ENCODE measurements at regions not wholly inside any gene's neighbourhood (a gene's known extent, or its start where the extent isn't known, plus 50 kb on each side); places are given as distances from the start of the nearest gene placed in this dataset.

GRCh38 chr9:95592931-95593330, 76.2 kb upstream of the PTCH1 start:
- POLR2A ChIA-PET (ENCODE audit: unreplicated experiment): no interaction called here
- Histone ChIP-seq H3K79me1 (ENCODE audit: low read depth in 1 of 2, low read length in 2 of 2) (no peaks in the 10 kb centered on the region), H3K27me3 (ENCODE audit: control insufficient read depth, insufficient read depth, low read length) (peaks cover 12% of the 10 kb centered on the region), H4K91ac (ENCODE audit: insufficient read depth, low read depth, low read length) (no peak overlapping the region), H2AFZ (replicated peaks; ENCODE audit: low read length, poor library complexity) (no peak overlapping the region), H3K27ac (ENCODE audit: insufficient read depth, low read length) (no peak overlapping the region), H3K18ac (ENCODE audit: low read depth, low read length) (no peak overlapping the region), H2BK15ac (ENCODE audit: low read depth, low read length) (no peak overlapping the region), H3K36me3 (ENCODE audit: control insufficient read depth, insufficient read depth, low read length) (no peaks in the 10 kb centered on the region), H4K8ac (ENCODE audit: low read depth in 2 of 2, low read length in 2 of 2) (no peak overlapping the region), H3K4me1 (ENCODE audit: control insufficient read depth, insufficient read depth, low read length) (no peaks in the 10 kb centered on the region), H3K14ac (replicated peaks; ENCODE audit: low read depth, low read length) (no peak overlapping the region), H2BK20ac (ENCODE audit: low read depth, low read length) (no peak overlapping the region), H3K56ac (ENCODE audit: extremely low read depth, insufficient read depth, low read length) (no peak overlapping the region), H3K4ac (ENCODE audit: low read depth, low read length) (no peak overlapping the region), H4K5ac (ENCODE audit: low read depth, low read length) (no peak overlapping the region), H2AK5ac (ENCODE audit: low read depth, low read length) (no peak overlapping the region), H2BK5ac (ENCODE audit: low read depth, low read length, poor library complexity, severe bottlenecking) (no peak overlapping the region), H4K20me1 (ENCODE audit: insufficient read depth, low read length) (no peaks in the 10 kb centered on the region; the same call in 1 of the 2 replicates), H3K9me1 (ENCODE audit: insufficient read depth, low read length) (no peaks in the 10 kb centered on the region), H2AK9ac (replicated peaks; ENCODE audit: low read depth, low read length, poor library complexity) (no peak overlapping the region), H2BK120ac (ENCODE audit: low read depth, low read length) (no peak overlapping the region), H3K23ac (ENCODE audit: low read depth, low read length) (no peak overlapping the region), H3K9me3 (ENCODE audit: control insufficient read depth, insufficient read depth, low read length) (no peaks in the 10 kb centered on the region), H3K9ac (ENCODE audit: low read depth, low read length) (no peak overlapping the region), H3K4me3 (ENCODE audit: insufficient read depth, low read depth, low read length) (no peak overlapping the region), H3K4me2 (ENCODE audit: low read depth, low read length) (no peak overlapping the region)
- no TSS peak for BruUV-seq (replicated peaks)
- TF ChIP-seq CEBPB (IDR thresholded peaks at IDR 0.05; ENCODE audit: low read depth, low read length) (peak; percentile 51; the same call in 1 of the 2 replicates), BHLHE40 (IDR thresholded peaks at IDR 0.05; ENCODE audit: low read depth, low read length) (no peak)
- no peak for ATAC-seq (ENCODE audit: low read depth)
- dilution Hi-C loops (cut with HindIII; ENCODE audit: low sequenced_read_pairs, unreplicated experiment): no loop called here
- CTCF ChIA-PET: no interaction called here
- no peak for DNase-seq
- in situ Hi-C loops (cut with MboI; ENCODE audit: low sequenced_read_pairs): no loop called here
- intact Hi-C loops (cut with micrococcal nuclease): no loop called here
- 52% methylated on average over 5 of the region's 5 CpGs; no CpG with 5 or more reads in 1 of the 2 experiments for WGBS, 2 experiments (ENCODE audit: extremely low coverage in 2 of 2, insufficient read length in 1 of 2)
